GM18868 (cell line): ENCODE measurements at regions not wholly inside any gene's neighbourhood (a gene's known extent, or its start where the extent isn't known, plus 50 kb on each side); places are given as distances from the start of the nearest gene placed in this dataset.
"Not testable (repeated sequence)": the region's sequence is repeated elsewhere in the genome, so short reads cannot be mapped to it uniquely, and the experiment has no call there.

Source experiments
- ATAC-seq: cut with Tn5 transposase; IDR thresholded peaks from one replicate; pipeline ENCODE4 v1.9.1; 2021; ENCODE audit warnings: mild to moderate bottlenecking, moderate library complexity; ENCODE audit not compliant: unreplicated experiment

- no peak for ATAC-seq
Measured at GRCh38 chr5:43833961-43834360, 231.0 kb downstream of the NNT start.

GRCh38 chr5:43824325-43824964 lies 221.5 kb downstream of the NNT start:
- ATAC-seq, result not testable (repeated sequence)

- not testable (repeated sequence) for ATAC-seq
Measured at GRCh38 chr5:43818394-43818793, 215.4 kb downstream of the NNT start.

DNA sequence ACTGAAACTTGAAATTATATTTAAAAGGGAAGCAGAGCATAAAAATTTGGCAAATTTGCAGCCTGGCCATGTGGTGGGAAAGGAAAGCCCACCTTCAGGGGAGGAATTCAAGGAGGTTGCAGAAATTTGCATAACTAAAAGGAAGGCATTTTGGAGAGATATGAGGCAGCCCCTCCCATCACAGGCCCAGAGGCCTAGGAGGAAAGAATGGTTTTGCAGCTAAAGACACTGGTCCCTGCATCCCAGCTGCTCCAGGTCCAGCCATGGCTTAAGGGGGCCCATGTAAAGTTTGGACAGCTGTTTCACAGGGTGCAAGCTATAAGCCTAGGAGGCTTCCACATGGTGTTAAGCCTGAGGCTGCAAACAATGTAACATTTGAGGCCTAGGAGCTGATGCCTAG lies 212.5 kb downstream of the NNT start:
- ATAC-seq, result no peak

- ATAC-seq, result no peak
Measured at GRCh38 chr5:43804723-43805122, 201.7 kb downstream of the NNT start.

DNA sequence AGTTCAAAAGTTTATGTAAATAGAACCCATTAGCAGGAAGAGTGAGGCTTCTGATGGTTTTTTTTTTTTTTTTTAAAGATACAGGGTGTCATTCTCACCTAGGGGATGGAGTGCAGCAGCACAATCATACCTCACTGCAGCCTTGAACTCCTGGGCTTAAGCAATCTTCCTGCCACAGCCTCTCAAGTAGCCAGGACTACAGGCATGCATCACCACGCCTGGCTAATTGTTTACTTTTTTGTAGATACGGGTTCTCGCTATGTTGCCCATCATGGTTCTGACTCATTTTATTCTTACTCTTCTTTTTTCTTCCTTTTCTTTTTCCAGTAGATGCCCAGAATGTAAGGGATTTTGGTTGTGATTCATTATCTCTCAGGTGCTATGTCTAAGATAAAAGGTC lies 201.1 kb downstream of the NNT start:
- no peak for ATAC-seq

- no peak for ATAC-seq
Measured at GRCh38 chr5:43802651-43803050, 199.7 kb downstream of the NNT start.

DNA sequence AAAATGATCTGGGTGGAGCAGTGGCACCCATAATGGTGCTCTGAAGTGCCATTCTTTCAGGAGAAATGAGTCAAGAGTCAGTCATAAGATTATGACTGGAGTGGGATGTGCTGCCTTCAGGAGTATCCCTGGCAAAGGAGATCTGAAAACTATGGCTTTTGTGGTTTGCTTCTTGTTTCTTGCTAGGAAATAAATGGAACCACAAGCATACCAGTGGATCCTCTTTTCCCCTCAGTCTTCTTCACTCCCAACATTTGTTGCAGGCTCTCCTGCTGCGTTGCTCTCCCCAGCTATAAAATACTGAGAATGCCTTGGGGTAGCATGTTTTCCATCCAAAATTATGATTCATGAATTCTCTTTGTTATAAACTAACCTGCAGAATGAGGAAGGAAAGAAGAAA lies 199.1 kb downstream of the NNT start:
- no peak for ATAC-seq

DNA sequence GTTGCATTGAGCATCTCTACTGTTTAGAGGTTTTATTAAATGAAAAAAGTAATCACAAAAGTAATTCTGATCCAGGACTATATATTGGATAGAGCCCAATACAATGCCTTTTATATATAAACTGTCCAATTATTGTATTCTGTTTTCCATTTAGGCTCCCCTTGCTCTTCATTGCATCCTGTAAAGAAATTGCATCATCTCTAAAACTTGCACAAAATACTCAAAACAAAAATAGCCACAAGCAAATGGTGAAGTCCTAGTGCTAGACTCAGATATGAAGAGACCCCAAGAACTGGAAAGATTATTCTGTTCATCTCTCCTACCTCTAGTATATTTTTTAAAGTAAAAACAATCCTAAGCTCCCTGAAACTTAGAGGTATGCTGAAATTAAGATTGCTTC lies 195.8 kb downstream of the NNT start:
- no peak for ATAC-seq

DNA sequence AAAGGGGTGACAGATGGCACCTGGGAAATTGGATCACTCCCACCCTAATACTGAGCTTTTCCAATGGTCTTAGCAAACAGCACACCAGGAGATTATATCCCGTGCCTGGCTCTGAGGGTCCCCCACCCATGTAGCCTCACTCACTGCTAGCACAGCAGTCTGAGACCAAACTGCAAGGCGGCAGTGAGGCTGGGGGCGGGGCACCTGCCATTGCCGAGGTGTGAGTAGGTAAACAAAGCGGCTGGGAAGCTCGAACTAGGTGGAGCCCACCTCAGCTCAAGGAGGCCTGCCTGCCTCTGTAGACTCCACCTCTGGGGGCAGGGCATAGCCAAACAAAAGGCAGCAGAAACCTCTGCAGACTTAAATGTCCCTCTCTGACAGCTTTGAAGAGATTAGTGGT lies 188.9 kb downstream of the NNT start:
- ATAC-seq, result not testable (repeated sequence)

DNA sequence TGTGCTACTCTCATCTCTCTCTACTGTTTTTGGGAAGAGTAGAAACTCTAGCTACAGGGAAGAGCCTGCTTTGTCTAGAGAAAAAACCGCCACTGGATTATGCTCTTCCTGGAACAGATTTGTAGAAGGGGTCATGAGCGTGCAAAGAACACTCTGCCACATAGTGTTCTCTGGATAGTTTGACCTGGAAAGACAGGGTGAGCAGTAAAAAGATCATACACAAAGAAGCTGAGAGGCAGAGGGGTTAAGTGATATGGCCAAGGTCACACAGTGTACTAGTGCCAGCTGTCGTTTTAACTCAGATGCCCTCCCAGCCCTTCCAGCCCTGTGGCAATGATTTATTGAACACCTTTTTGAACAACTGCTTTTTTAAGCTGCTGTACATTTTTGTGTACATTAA lies 182.2 kb downstream of the NNT start:
- ATAC-seq, result no peak

DNA sequence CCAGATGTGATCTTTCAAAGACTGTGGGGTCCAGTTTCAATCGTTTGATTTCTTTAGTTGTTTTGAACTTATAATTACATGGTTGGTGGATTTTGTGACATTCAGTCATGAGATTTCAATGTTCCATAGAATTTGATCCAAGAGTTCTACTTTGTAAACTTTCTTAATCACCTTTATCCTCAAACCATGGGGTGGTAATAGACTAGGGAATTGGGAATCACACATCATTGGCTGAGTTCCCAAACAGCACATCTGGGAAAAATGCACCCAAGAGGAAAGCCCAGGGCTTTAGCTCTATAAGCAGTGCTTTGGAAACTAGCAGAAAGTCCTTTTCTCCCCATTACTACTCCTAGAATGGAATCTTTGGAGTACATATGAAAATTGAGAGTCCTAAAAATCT lies 177.6 kb downstream of the NNT start:
- no peak for ATAC-seq

DNA sequence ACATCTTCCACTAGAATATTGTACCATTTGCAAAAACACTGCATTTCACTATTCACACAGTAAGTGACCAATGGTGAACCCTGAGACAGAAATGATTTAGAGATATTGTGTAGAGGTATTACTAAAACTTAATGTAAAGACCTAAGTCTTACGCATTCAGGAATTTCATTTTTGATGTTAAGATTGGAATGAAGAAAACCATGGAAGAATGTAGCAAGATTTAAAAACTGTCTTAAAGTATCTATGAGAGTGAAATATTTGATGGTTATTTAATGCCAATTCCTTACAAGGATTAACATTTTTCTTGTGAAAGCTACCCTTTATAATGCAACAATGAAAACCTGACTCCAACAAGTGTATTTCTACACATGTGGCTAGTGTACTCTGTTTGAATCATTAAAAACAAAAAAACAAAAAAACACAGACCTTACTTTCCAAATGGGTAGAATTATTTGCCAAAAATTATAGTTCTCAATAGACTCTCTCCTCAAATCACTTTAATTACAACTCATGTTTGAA lies 172.0 kb downstream of the NNT start:
- no peak for ATAC-seq

DNA sequence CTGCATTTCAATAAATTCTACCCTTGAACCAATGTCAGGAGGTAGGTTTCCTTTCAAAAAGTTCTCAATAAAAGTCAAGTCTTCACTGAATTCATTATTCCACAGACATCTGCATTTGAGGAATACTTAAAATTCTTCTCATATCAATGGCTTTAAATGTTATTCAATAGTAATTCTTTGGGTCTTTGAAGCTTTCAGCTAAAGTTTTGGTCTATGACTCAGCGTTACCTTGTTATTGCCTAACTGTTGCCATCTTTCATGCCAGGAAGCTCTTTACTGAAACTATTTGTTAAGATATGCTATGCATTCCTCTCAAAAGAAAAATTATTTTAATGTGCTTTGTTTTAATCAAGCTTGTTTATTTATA lies 170.5 kb downstream of the NNT start:
- ATAC-seq, result no peak

GRCh38 chr5:43772764-43773477 lies 169.9 kb downstream of the NNT start:
- no peak for ATAC-seq

- ATAC-seq, result no peak
Measured at GRCh38 chr5:43772458-43772763, 169.4 kb downstream of the NNT start.

GRCh38 chr5:43771611-43772031 lies 168.6 kb downstream of the NNT start:
- no peak for ATAC-seq

DNA sequence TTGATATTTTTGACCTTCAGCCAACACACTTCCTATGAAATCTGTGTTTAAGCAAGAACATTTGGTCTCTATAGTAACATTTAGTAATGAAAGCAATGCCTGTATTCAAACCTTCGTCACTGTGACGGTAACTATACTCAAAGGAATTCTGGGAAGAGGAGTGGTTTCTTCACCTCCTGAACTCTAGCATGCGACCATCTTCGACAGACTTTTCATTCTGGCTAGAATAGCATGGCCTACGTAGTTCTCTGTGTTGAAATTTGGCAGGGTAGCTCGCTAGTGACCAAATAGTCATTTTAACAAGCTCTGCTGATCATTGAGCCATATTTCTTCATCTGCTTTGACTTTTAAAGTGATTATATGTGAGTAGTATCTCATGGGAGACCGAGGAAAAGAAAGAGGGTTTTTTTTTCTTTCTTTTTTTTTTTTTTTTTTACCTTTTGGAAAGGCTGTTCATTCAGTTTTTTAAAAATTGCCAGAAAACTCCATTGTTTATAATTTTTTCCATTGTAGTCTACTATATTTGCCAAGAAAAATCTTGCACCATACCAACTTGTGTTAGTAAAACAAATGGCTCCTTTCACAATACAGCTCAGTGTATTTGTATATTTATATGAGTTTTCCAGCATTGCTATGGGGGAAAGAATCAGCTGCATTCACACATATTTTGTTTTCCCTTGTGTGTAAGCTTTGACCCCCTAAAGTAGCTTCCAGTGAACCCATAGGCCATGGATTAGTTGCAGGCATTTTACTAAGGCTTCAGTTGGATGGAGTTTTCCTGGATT lies 166.8 kb downstream of the NNT start:
- ATAC-seq, result no peak
